Liver (tissue), 8 donors: ENCODE measurements at regions not wholly inside any gene's neighbourhood (a gene's known extent, or its start where the extent isn't known, plus 50 kb on each side); places are given as distances from the start of the nearest gene placed in this dataset.

Source experiments
- DNase-seq: peaks from one replicate; pipeline ENCODE4 v3.0.0-alpha.2; 2017; ENCODE audit warnings: low spot score
- H3K27ac ChIP-seq, 2 donors: one replicate each; pipeline ENCODE4 v1.7.0; 2013; ENCODE audit warnings: inconsistent platforms in 2 of 2, low read length in 2 of 2, control low read depth in 1 of 2, low read depth in 1 of 2, mild to moderate bottlenecking in 1 of 2
- H3K27me3 ChIP-seq, 4 donors: one replicate each; pipeline versions ENCODE4 v1.6.1 to v1.7.0; 2013; ENCODE audit warnings: low read length in 3 of 4, inconsistent platforms in 1 of 4, mild to moderate bottlenecking in 1 of 4, moderate library complexity in 1 of 4; ENCODE audit not compliant: control insufficient read depth in 4 of 4, insufficient read depth in 4 of 4
- H3K36me3 ChIP-seq, 4 donors: one replicate each; pipeline versions ENCODE4 v1.6.1 to v1.7.0; 2013; ENCODE audit warnings: low read length in 3 of 4, mild to moderate bottlenecking in 3 of 4, low read depth in 1 of 4, moderate library complexity in 1 of 4; ENCODE audit not compliant: control insufficient read depth in 4 of 4, insufficient read depth in 3 of 4
- H3K4me1 ChIP-seq, 4 donors: one replicate each; pipeline versions ENCODE4 v1.6.1 to v1.7.0; 2013; ENCODE audit warnings: low read length in 3 of 4, mild to moderate bottlenecking in 3 of 4, moderate library complexity in 1 of 4; ENCODE audit not compliant: control insufficient read depth in 4 of 4, insufficient read depth in 4 of 4
- H3K4me3 ChIP-seq, 3 donors: one replicate each; pipeline versions ENCODE4 v1.6.1 to v1.7.0; 2013; ENCODE audit warnings: low read length in 3 of 3, control low read depth in 1 of 3, low read depth in 1 of 3, mild to moderate bottlenecking in 1 of 3
- H3K9ac ChIP-seq, 2 donors: one replicate each; pipeline ENCODE4 v1.7.0; 2013; ENCODE audit warnings: low read length in 2 of 2, mild to moderate bottlenecking in 2 of 2, moderate library complexity in 2 of 2, control low read depth in 1 of 2, low read depth in 1 of 2
- H3K9me3 ChIP-seq, 4 donors: one replicate each; pipeline versions ENCODE4 v1.6.1 to v1.7.0; 2013; ENCODE audit warnings: low read length in 3 of 4; ENCODE audit not compliant: control insufficient read depth in 4 of 4
- CTCF ChIP-seq: fragments of 150-350 bp; IDR thresholded peaks from 2 replicates; pipeline ENCODE4 v1.5.1; 2017; ENCODE audit warnings: improper control_type of control experiment, low read depth, low read length; ENCODE audit not compliant: missing input control
- EGR1 ChIP-seq, 2 donors: IDR thresholded peaks; 2 replicates each; pipeline ENCODE4 v1.6.1; 2016 to 2018; ENCODE audit warnings: antibody characterized with exemption in 2 of 2, low read depth in 2 of 2
- FOXA2 ChIP-seq: IDR thresholded peaks from 2 replicates; pipeline ENCODE4 v1.6.1; 2016; ENCODE audit warnings: antibody characterized with exemption
- GABPA ChIP-seq, 2 donors: IDR thresholded peaks in 1 of 2; conservative IDR thresholded peaks in 1 of 2; 2 replicates each; pipeline ENCODE4 v1.6.1; 2016; ENCODE audit warnings: antibody characterized with exemption in 2 of 2, mild to moderate bottlenecking in 1 of 2, moderate library complexity in 1 of 2
- HNF4G ChIP-seq: IDR thresholded peaks from 2 replicates; pipeline ENCODE4 v1.6.1; 2016; ENCODE audit warnings: antibody characterized with exemption
- JUND ChIP-seq, 2 donors: IDR thresholded peaks; 2 replicates each; pipeline ENCODE4 v1.6.1; 2016; ENCODE audit warnings: antibody characterized with exemption in 2 of 2
- NR2F2 ChIP-seq: IDR thresholded peaks from 2 replicates; pipeline ENCODE4 v1.6.1; 2016; ENCODE audit warnings: antibody characterized with exemption
- RAD21 ChIP-seq, 2 donors: IDR thresholded peaks; 2 replicates each; pipeline ENCODE4 v1.6.1; 2016; ENCODE audit warnings: antibody characterized with exemption in 2 of 2, mild to moderate bottlenecking in 2 of 2
- REST ChIP-seq: IDR thresholded peaks from 2 replicates; pipeline ENCODE4 v1.6.1; 2016; ENCODE audit warnings: antibody characterized with exemption, mild to moderate bottlenecking
- RXRA ChIP-seq, 2 donors: IDR thresholded peaks; 2 replicates each; pipeline ENCODE4 v1.6.1; 2017 to 2018; ENCODE audit warnings: antibody characterized with exemption in 2 of 2, mild to moderate bottlenecking in 1 of 2
- SP1 ChIP-seq: IDR thresholded peaks from 2 replicates; pipeline ENCODE4 v1.6.1; 2018; ENCODE audit warnings: antibody characterized with exemption, mild to moderate bottlenecking
- TAF1 ChIP-seq: conservative IDR thresholded peaks from 2 replicates; pipeline ENCODE4 v1.6.1; 2016; ENCODE audit warnings: antibody characterized with exemption, mild to moderate bottlenecking
- YY1 ChIP-seq: IDR thresholded peaks from 2 replicates; pipeline ENCODE4 v1.6.1; 2016; ENCODE audit warnings: antibody characterized with exemption, mild to moderate bottlenecking
- ZBTB33 ChIP-seq: IDR thresholded peaks from 2 replicates; pipeline ENCODE4 v1.6.1; 2016; ENCODE audit warnings: antibody characterized with exemption
- WGBS: extraction: QIAGEN DNeasy Blood & Tissue Kit; methylation state at CpG from one replicate; pipeline ENCODE4 v1.1.7; 2013; 5-methylcytosine and 5-hydroxymethylcytosine counted together
- donor health status: healthy.
- donor health status: healthy.
- donor health status: healthy.
- donor health status: healthy.
- donor health status: healthy.

- no peak for DNase-seq
- WGBS, result 71% methylated on average over 2 of the region's 2 CpGs
- no peak overlapping the region for H3K27ac ChIP-seq
- no peak overlapping the region for H3K4me3 ChIP-seq
- no peak for TF ChIP-seq FOXA2
- H3K27me3 ChIP-seq, result no peaks in the 10 kb centered on the region
- no peaks in the 10 kb centered on the region for H3K36me3 ChIP-seq
- no peaks in the 10 kb centered on the region for H3K9me3 ChIP-seq
- no peaks in the 10 kb centered on the region for H3K4me1 ChIP-seq
- no peak overlapping the region for H3K9ac ChIP-seq
Observed at GRCh38 chr6:120489941-120490340, 844.3 kb downstream of the TBC1D32 start.

GRCh38 chr6:120484146-120484545 lies 850.1 kb downstream of the TBC1D32 start:
- Histone ChIP-seq H3K4me1 (no peaks in the 10 kb centered on the region), H3K9ac (no peak overlapping the region), H3K27ac (no peak overlapping the region), H3K4me3 (no peak overlapping the region), H3K9me3 (peaks cover 0 to 4% (median 0%) of the 10 kb centered on the region in 4 donors), H3K36me3 (no peaks in the 10 kb centered on the region), H3K27me3 (no peaks in the 10 kb centered on the region)
- DNase-seq, result no peak
- TF ChIP-seq ZBTB33 (no peak), EGR1 (IDR thresholded peaks at IDR 0.05; ENCODE audit: low read depth in 2 of 2) (no peak), GABPA (IDR thresholded peaks at IDR 0.05 in 1 of 2, conservative IDR thresholded peaks at IDR 0.05 in 1 of 2) (no peak), FOXA2 (no peak), YY1 (no peak), RAD21 (IDR thresholded peaks at IDR 0.05) (no peak), JUND (IDR thresholded peaks at IDR 0.05) (no peak), NR2F2 (no peak), TAF1 (no peak), SP1 (no peak), HNF4G (no peak), RXRA (IDR thresholded peaks at IDR 0.05) (no peak), CTCF (no peak), REST (no peak)
- WGBS, result 85% methylated on average over 2 of the region's 2 CpGs
